ENCODE measurements at regions not wholly inside any gene's neighbourhood (a gene's known extent, or its start where the extent isn't known, plus 50 kb on each side); places are given as distances from the start of the nearest gene placed in this dataset.

DNA sequence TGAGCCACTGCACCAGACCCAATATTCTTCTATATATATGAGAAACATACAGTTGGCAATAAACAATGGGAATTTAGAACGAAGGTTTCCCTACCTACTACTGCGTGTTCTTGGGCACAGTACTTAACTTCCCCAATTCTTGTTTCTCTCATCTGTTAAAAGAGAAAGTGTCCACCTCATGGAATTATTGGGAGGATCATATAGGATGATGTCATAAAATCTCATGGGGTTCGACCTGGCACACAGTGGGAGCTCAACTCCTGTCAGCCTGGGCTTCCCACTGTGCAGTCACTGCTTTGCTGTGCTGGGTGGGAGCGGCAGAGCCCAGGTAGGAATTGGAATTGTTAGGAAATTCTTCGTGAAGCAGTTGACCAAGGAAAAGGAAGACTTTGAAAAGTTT, 203.3 kb downstream of the SH3BP4 start:
- no peak for TF ChIP-seq ZNF423 (tag by site-specific recombination; IDR thresholded peaks at IDR 0.05)
- TF ChIP-seq, protein P1, sequence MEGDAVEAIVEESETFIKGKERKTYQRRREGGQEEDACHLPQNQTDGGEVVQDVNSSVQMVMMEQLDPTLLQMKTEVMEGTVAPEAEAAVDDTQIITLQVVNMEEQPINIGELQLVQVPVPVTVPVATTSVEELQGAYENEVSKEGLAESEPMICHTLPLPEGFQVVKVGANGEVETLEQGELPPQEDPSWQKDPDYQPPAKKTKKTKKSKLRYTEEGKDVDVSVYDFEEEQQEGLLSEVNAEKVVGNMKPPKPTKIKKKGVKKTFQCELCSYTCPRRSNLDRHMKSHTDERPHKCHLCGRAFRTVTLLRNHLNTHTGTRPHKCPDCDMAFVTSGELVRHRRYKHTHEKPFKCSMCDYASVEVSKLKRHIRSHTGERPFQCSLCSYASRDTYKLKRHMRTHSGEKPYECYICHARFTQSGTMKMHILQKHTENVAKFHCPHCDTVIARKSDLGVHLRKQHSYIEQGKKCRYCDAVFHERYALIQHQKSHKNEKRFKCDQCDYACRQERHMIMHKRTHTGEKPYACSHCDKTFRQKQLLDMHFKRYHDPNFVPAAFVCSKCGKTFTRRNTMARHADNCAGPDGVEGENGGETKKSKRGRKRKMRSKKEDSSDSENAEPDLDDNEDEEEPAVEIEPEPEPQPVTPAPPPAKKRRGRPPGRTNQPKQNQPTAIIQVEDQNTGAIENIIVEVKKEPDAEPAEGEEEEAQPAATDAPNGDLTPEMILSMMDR (tag by site-specific recombination; IDR thresholded peaks at IDR 0.05): no peak
- no peak for TF ChIP-seq ZNF311 (tag by site-specific recombination; IDR thresholded peaks at IDR 0.05; ENCODE audit: borderline replicate concordance)
- TF ChIP-seq ZNF585B (tag by site-specific recombination; IDR thresholded peaks at IDR 0.05): no peak
- no peak for TF ChIP-seq ZNF777 (tag by site-specific recombination; IDR thresholded peaks at IDR 0.05; ENCODE audit: borderline replicate concordance)
- no peak for TF ChIP-seq ZNF433 (tag by site-specific recombination; IDR thresholded peaks at IDR 0.05; ENCODE audit: low read depth)
- TF ChIP-seq ZNF629 (tag by site-specific recombination; IDR thresholded peaks at IDR 0.05): no peak
- TF ChIP-seq ZNF112 (tag by site-specific recombination; IDR thresholded peaks at IDR 0.05): no peak
- no peak for TF ChIP-seq SP2 (tag by site-specific recombination; IDR thresholded peaks at IDR 0.05)
- TF ChIP-seq ZNF366 (tag by site-specific recombination; conservative IDR thresholded peaks at IDR 0.05): no peak

All from HEK293 (cell line).